ENCODE measurements at regions not wholly inside any gene's neighbourhood (a gene's known extent, or its start where the extent isn't known, plus 50 kb on each side); places are given as distances from the start of the nearest gene placed in this dataset.

DNA sequence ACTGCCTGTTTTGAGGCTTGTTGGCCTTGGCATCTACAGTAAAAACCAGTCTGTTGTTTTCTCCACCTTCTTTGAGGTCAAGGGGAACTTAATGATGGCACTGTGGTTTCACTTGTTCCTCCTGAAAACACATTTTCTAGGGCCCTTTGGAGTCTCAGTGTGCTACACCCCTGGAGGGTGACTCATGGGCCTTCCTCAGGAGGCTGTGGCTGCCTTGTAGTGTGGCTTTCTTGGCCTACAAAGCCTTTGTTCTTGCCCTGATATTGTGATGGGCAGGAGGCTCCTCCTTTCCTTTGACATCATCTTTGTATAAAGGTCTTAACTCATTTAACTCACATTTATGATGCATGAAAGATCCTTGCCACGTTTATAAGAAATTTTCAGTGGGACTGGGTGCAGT is 56.3 kb upstream of the GPBP1 start:
- Histone ChIP-seq H4K5ac (ENCODE audit: insufficient read length, low read depth, low read length) (no peak overlapping the region), H4K20me1 (ENCODE audit: control insufficient read depth, insufficient read depth, insufficient read length) (no peaks in the 10 kb centered on the region), H4K91ac (ENCODE audit: insufficient read length, low read depth, low read length) (no peak overlapping the region), H3K56ac (ENCODE audit: insufficient read length, low read depth, low read length) (no peak overlapping the region), H3K9ac (ENCODE audit: extremely low read depth, insufficient read length, low read length) (no peak overlapping the region), H3K18ac (ENCODE audit: insufficient read length, low read depth, low read length) (no peak overlapping the region), H2BK120ac (ENCODE audit: low read depth, low read length, poor library complexity, severe bottlenecking) (no peak overlapping the region), H3K4me1 (ENCODE audit: insufficient read depth, low read length) (no peaks in the 10 kb centered on the region), H3K14ac (ENCODE audit: insufficient read depth, low read length) (no peak overlapping the region), H3K23me2 (ENCODE audit: insufficient read length, low read depth, low read length, poor library complexity, severe bottlenecking) (no peaks in the 10 kb centered on the region), H3T11ph (ENCODE audit: low read length) (no peak overlapping the region), H2AFZ (ENCODE audit: low read length) (no peak overlapping the region), H2BK20ac (ENCODE audit: low read depth, low read length, poor library complexity, severe bottlenecking) (no peak overlapping the region), H2BK15ac (ENCODE audit: low read depth, low read length) (no peak overlapping the region), H2BK5ac (ENCODE audit: insufficient read length, low read length) (no peak overlapping the region), H3K4me2 (ENCODE audit: insufficient read depth, insufficient read length, low read length) (no peak overlapping the region), H3K23ac (ENCODE audit: insufficient read length, low read depth, low read length) (no peak overlapping the region), H2BK12ac (ENCODE audit: insufficient read length, low read depth, low read length) (no peak overlapping the region), H3K4ac (ENCODE audit: low read depth, low read length) (no peak overlapping the region), H2AK5ac (ENCODE audit: insufficient read length, low read length) (no peak overlapping the region), H3K79me1 (ENCODE audit: insufficient read depth, low read depth, low read length, poor library complexity, severe bottlenecking) (no peaks in the 10 kb centered on the region), H3K27ac (ENCODE audit: insufficient read length, low read depth, low read length) (no peak overlapping the region), H3K9me3 (ENCODE audit: control insufficient read depth, low read depth, low read length) (no peaks in the 10 kb centered on the region), H4K8ac (replicated peaks; ENCODE audit: insufficient read length, low read depth, low read length) (no peak overlapping the region), H3K79me2 (ENCODE audit: insufficient read depth, low read length) (no peaks in the 10 kb centered on the region), H3K27me3 (ENCODE audit: insufficient read depth, low read length) (no peaks in the 10 kb centered on the region; the same call in 1 of the 2 replicates)
- peaks cover 3 to 4% of the 10 kb centered on the region in 2 experiments; a peak in 4 of 5 replicates for H3K9me3 Mint-ChIP-seq
- H3K36me3 Mint-ChIP-seq (ENCODE audit: insufficient read depth in 1 of 3, low read depth in 3 of 3), result peaks cover 1 to 3% (median 1%) of the 10 kb centered on the region in 3 experiments; a peak in 4 of 7 replicates
- H3K4me1 Mint-ChIP-seq, result no peaks in the 10 kb centered on the region
- no CpG with 5 or more reads among the region's 1 CpG for WGBS (ENCODE audit: extremely low coverage, insufficient read length, low lambda C conversion rate)
- DNase-seq, result no peak
- TF ChIP-seq, protein P1, sequence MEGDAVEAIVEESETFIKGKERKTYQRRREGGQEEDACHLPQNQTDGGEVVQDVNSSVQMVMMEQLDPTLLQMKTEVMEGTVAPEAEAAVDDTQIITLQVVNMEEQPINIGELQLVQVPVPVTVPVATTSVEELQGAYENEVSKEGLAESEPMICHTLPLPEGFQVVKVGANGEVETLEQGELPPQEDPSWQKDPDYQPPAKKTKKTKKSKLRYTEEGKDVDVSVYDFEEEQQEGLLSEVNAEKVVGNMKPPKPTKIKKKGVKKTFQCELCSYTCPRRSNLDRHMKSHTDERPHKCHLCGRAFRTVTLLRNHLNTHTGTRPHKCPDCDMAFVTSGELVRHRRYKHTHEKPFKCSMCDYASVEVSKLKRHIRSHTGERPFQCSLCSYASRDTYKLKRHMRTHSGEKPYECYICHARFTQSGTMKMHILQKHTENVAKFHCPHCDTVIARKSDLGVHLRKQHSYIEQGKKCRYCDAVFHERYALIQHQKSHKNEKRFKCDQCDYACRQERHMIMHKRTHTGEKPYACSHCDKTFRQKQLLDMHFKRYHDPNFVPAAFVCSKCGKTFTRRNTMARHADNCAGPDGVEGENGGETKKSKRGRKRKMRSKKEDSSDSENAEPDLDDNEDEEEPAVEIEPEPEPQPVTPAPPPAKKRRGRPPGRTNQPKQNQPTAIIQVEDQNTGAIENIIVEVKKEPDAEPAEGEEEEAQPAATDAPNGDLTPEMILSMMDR (conservative IDR thresholded peaks at IDR 0.05), result no peak
- H3K27ac Mint-ChIP-seq, result no peak overlapping the region
- H3K27me3 Mint-ChIP-seq (ENCODE audit: low read depth), result no peaks in the 10 kb centered on the region
- no peak overlapping the region for H3K4me3 Mint-ChIP-seq

All from H9 (cell line).